ENCODE measurements at regions not wholly inside any gene's neighbourhood (a gene's known extent, or its start where the extent isn't known, plus 50 kb on each side); places are given as distances from the start of the nearest gene placed in this dataset.
A peak's percentile ranks its signal among the peaks of the same experiment; 100 is the strongest.

- DNase-seq = no peak
Observed at GRCh38 chr7:136665878-136666509, 202.5 kb upstream of the CHRM2 start.

DNA sequence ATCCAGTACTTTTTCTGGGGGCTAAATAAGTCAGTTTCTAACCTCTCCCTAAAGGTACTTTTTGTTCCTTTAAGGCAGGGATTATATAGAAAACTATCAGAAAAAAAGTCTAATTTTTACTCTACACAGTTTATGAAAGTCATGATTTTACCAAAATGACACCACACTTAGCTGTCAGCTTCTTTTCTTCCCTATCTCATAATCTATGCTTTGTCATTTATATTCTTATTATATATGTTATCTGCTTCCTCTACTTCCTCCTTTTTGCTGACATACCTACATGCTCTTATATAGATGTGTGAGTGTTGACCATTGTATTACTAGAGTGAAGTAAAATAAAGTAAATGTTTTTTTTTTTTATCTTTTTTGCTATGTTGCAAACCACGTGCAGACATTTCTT, 203.9 kb upstream of the CHRM2 start:
- no peak for DNase-seq

- DNase-seq = no peak
Observed at GRCh38 chr7:136657482-136657921, 210.9 kb upstream of the CHRM2 start.

GRCh38 chr7:136656516-136656915, 211.9 kb upstream of the CHRM2 start:
- DNase-seq = no peak

- no peak for DNase-seq
Observed at GRCh38 chr7:136655414-136655813, 213.0 kb upstream of the CHRM2 start.

DNA sequence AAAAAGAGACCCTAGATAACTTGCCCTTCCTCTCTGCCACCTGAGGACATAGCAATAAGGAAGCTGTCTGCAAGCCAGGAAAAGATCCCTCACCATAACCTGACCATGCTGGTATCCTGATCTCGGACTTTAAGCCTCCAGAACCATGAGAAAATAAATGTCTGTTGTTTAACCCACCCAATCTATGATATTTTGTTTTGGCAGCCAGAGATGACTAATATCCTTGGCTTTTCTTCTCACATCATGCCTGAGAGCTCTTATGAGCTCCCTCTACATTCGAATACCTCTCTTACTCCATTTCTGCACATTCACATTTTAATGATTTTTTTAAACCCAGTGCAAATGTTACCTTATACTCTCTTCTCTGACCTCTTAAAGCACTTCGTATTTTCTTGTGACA, 214.0 kb upstream of the CHRM2 start:
- no peak for DNase-seq

DNA sequence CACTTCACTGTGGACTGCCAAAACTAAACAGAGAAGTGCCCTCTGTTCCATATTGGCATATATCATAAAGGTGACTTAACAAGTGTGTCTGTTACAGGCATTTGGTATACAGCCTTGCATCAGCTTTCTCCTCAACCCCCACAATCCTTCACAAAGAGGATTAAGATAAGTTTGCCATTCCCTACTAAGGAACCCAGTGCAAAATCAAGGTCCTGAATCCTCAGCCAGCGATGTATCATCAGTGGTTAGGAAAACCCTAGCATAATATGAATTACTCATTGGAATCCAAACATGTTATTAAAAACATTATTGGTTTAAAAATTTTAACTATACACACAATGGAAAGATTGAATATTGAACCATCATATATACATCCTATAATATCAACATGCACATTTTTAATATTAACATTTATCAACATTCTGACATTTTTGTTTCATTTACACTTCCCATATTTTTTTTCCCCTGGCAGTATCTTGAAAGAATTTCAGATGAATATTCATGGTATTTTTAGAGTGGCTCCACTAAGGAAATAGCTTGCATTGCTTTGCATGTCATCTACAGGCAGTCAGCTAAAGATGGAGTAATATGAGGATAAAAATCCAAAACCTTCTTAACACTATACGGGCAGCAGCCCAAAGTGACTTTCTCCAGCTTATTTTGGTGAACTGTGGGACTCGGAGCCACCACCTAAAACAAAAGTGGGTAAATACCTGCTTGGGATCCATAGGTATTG, 215.6 kb upstream of the CHRM2 start:
- DNase-seq = no peak

DNA sequence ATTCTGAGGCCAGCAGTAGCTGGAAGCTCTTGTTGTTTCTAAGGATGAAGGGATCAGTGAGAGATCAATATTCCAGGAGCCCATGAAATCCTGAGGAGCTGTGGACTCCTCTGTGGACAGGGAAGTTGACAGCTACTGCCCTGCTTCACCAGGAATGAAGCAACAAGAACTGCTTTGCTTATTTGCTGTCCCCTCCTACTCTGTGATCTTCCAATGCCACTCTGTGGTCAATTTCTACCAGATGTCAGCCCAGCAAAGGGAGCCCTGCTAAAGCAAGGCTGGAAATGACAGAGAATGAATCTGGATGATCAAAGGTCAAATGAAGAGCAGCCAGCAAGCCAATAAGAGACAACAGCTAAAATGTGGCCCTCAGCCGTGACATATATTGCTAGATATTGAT, 227.5 kb upstream of the CHRM2 start:
- no peak for DNase-seq

DNA sequence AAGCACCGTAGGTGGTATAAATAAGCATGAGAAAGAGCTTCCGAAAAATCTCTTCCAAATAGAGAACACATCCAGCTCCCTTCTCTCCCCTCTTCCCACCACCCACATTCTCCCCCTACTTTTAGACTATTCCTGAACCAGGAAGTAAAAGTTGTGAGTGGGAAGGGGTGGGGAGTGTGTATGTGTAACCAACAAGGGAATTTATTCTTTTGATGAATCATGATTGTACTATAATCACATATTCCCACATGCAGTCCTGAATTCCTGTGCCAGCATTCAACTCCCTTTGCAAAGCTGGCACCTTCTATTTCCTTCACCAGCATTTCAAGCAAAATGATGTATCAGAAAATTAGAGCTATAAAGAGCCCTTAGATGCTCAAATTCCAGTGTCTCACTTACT, 230.6 kb upstream of the CHRM2 start:
- peak in 5 of 56 donors; percentile 1 to 12 (median 2) for DNase-seq

- no peak for DNase-seq
Observed at GRCh38 chr7:136635751-136636150, 232.7 kb upstream of the CHRM2 start.

- DNase-seq = no peak
Observed at GRCh38 chr7:136618818-136619217, 249.6 kb upstream of the CHRM2 start.

GRCh38 chr7:136617176-136617575, 251.3 kb upstream of the CHRM2 start:
- DNase-seq = no peak

DNA sequence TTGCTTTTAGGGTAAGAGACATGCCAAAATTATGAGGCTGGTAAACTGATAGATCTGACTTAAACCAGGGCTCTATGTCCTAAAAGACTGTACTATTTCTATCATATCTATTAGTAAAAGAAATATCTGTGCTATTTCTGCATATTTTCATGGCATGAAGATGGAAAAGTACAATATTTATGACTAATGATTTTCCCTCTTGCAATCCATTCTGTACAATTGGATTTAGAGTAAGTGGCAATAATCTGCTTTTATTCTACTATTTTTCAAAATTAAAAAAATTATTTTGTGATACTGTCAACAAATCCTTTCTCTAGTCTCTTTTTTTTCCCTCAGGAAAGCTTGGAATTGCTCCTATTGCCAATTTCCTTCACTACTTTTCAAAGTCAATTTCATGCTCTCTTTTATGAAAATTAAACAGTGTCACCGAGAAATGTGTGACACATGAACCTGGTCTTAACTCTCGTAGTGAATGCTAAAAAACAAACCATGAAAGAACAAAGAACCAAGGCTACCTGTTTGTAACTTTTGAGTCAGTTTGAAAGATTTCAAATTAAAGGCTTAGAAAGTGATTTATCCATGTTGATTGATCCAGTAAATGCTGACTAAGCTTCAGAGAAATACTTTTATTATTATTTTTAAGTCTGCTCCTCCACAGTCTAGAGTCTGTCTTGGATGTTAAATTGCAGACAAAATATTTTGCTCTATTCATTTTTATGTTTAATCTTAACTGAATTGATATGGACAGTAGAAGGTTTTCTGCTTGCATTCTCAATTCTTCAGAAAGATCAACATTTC, 262.7 kb upstream of the CHRM2 start:
- DNase-seq = no peak

DNA sequence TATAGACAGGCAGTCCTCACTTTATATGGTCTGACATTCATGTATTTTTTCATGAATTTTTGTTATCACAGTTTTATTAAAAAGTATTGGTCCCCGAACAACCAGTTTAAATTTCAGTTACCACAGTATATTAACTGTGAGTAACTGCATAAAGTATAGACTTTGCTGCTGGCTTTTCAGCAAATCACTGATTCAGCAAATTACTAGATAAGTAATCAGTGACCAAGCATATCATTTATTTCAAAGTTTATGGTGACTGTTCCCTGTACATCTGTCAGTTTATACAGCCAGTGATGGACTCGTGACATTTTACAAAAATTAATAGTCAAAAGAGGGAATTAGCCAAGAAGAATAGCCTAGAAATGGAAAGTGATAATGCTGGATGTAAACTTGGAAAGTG, 266.7 kb upstream of the CHRM2 start:
- DNase-seq = no peak

- no peak for DNase-seq
Observed at GRCh38 chr7:136600475-136600874, 268.0 kb upstream of the CHRM2 start.

DNA sequence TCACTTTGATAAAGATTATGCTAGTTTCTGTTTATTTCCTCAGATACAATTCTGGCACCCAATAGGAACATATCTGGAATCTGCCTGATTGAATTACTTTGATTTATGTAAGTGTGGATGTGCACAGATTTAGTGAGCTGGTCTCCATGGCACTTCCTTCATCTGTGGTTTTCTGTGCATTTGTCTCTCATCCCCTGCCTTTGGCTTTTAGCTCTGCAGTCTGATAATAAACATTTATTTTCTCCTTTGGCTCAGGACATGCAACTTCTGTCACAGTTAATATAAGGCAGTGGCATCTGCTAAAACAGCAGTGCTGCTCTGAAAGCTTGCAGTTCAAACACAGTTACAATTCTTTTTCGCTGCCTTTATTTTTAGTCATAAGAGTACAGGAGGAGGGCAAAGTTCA, 273.7 kb upstream of the CHRM2 start:
- DNase-seq = no peak

GRCh38 chr7:136588216-136588615, 280.2 kb upstream of the CHRM2 start:
- DNase-seq = no peak

DNA sequence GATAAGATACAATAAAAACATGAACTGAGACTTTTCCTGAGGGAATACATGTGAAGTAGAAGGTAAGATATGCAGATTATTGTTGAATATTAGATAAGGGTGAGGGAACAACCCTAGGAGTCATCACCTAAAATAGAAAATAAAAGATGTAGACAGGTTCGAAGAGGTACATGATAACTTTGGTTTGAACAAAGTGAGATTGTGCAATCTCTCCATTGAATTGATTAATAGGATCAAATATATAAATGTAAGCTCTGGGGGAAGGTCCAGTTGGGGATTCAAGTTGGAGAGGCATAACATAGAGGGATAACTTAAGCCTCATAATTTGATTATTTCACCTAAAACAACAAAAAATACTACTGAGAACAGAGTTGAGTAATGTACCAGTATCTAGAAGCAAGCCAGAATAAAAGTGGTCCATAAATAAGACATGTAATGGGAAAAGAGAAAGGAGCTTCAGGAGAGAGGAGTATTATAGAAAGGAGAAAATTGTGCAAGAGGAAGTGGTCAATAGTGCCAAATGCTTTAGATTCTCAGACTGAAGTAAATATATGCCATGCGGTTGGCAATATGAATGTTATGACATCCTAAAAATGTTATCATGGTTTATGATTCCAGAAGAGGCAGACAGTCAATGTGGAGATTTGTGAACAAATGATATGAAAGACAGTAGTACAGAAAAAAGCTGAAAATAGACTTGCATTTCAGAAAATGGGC, 282.3 kb upstream of the CHRM2 start:
- DNase-seq = no peak

- no peak for DNase-seq
Observed at GRCh38 chr7:136566491-136566890, 302.0 kb upstream of the CHRM2 start.

GRCh38 chr7:136555933-136556332, 312.5 kb upstream of the CHRM2 start:
- peak in 3 of 56 donors; percentile 2 to 25 (median 4) for DNase-seq

GRCh38 chr7:136551618-136552017, 316.8 kb upstream of the CHRM2 start:
- no peak for DNase-seq

DNA sequence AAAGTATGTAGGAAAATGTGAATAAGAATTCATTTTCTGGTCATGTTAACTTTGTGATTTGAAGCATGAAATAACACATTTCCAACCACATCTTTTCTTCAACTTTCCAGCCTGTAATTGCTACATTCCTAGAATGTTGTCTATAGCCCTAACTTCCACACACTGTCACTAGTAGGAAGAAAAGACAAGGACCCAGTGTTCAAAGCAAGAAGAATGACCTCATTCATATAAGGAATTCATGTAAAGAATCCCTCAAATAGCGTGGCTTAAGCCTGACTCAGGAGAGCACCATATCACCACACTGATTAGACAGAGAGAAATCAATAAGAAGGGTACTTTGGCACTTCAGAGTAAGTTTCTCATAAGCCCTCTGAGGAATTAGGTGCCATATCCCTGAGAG, 318.7 kb upstream of the CHRM2 start:
- no peak for DNase-seq

Measured in nucleus accumbens (tissue), 56 donors.